ENCODE measurements at regions not wholly inside any gene's neighbourhood (a gene's known extent, or its start where the extent isn't known, plus 50 kb on each side); places are given as distances from the start of the nearest gene placed in this dataset.

- Mint-ChIP-seq H3K27me3 (ENCODE audit: unreplicated experiment) (no peaks in the 10 kb centered on the region), H3K27ac (ENCODE audit: unreplicated experiment) (no peak overlapping the region), H3K36me3 (ENCODE audit: unreplicated experiment) (no peaks in the 10 kb centered on the region), H3K9me3 (ENCODE audit: unreplicated experiment) (no peaks in the 10 kb centered on the region), H3K4me1 (ENCODE audit: low read depth, unreplicated experiment) (peaks cover 5% of the 10 kb centered on the region), H3K4me3 (ENCODE audit: unreplicated experiment) (no peak overlapping the region)
- DNase-seq = no peak
- TF ChIP-seq, protein P1, sequence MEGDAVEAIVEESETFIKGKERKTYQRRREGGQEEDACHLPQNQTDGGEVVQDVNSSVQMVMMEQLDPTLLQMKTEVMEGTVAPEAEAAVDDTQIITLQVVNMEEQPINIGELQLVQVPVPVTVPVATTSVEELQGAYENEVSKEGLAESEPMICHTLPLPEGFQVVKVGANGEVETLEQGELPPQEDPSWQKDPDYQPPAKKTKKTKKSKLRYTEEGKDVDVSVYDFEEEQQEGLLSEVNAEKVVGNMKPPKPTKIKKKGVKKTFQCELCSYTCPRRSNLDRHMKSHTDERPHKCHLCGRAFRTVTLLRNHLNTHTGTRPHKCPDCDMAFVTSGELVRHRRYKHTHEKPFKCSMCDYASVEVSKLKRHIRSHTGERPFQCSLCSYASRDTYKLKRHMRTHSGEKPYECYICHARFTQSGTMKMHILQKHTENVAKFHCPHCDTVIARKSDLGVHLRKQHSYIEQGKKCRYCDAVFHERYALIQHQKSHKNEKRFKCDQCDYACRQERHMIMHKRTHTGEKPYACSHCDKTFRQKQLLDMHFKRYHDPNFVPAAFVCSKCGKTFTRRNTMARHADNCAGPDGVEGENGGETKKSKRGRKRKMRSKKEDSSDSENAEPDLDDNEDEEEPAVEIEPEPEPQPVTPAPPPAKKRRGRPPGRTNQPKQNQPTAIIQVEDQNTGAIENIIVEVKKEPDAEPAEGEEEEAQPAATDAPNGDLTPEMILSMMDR (IDR thresholded peaks at IDR 0.05; ENCODE audit: partially characterized antibody, unreplicated experiment) = no peak
Measured at GRCh38 chr17:71184716-71185115, 936.1 kb upstream of the SOX9 start.

GRCh38 chr17:71187145-71187878, 933.5 kb upstream of the SOX9 start:
- TF ChIP-seq, protein P1 (IDR thresholded peaks at IDR 0.05; ENCODE audit: partially characterized antibody, unreplicated experiment) = no peak
- no peaks in the 10 kb centered on the region for H3K36me3 Mint-ChIP-seq (ENCODE audit: unreplicated experiment)
- H3K4me3 Mint-ChIP-seq (ENCODE audit: unreplicated experiment) = no peak overlapping the region
- no peaks in the 10 kb centered on the region for H3K9me3 Mint-ChIP-seq (ENCODE audit: unreplicated experiment)
- H3K27ac Mint-ChIP-seq (ENCODE audit: unreplicated experiment) = no peak overlapping the region
- peaks cover 5% of the 10 kb centered on the region for H3K4me1 Mint-ChIP-seq (ENCODE audit: low read depth, unreplicated experiment)
- H3K27me3 Mint-ChIP-seq (ENCODE audit: unreplicated experiment) = no peaks in the 10 kb centered on the region
- no peak for DNase-seq

GRCh38 chr17:71188811-71189492, 931.9 kb upstream of the SOX9 start:
- peaks cover 5% of the 10 kb centered on the region for H3K4me1 Mint-ChIP-seq (ENCODE audit: low read depth, unreplicated experiment)
- no peak overlapping the region for H3K27ac Mint-ChIP-seq (ENCODE audit: unreplicated experiment)

DNA sequence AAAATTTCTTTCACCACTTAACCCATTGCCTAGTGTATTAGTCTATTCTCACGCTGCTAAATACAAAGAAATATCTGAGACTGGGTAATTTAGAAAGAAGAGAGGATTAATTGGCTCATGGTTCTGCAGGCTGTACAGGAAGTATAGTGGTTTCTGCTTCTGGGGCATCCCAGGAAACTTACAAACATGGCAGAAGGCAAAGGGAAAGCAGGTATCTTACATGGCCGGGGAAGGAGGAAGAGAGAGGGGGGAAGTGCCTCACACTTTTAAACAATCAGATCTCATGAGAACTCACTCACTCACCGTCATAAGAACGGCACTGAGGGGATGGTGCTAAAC, 931.4 kb upstream of the SOX9 start:
- H3K4me1 Mint-ChIP-seq (ENCODE audit: low read depth, unreplicated experiment) = peaks cover 5% of the 10 kb centered on the region
- no peaks in the 10 kb centered on the region for H3K27me3 Mint-ChIP-seq (ENCODE audit: unreplicated experiment)
- H3K36me3 Mint-ChIP-seq (ENCODE audit: unreplicated experiment) = no peaks in the 10 kb centered on the region
- no peak for DNase-seq
- TF ChIP-seq, protein P1 (IDR thresholded peaks at IDR 0.05; ENCODE audit: partially characterized antibody, unreplicated experiment) = no peak
- H3K4me3 Mint-ChIP-seq (ENCODE audit: unreplicated experiment) = no peak overlapping the region
- H3K9me3 Mint-ChIP-seq (ENCODE audit: unreplicated experiment) = no peaks in the 10 kb centered on the region
- H3K27ac Mint-ChIP-seq (ENCODE audit: unreplicated experiment) = no peak overlapping the region

More at GRCh38 chr17:71188811-71189492, 931.9 kb upstream of the SOX9 start:
- no peaks in the 10 kb centered on the region for H3K9me3 Mint-ChIP-seq (ENCODE audit: unreplicated experiment)
- no peaks in the 10 kb centered on the region for H3K27me3 Mint-ChIP-seq (ENCODE audit: unreplicated experiment)
- H3K4me3 Mint-ChIP-seq (ENCODE audit: unreplicated experiment) = no peak overlapping the region
- TF ChIP-seq, protein P1 (IDR thresholded peaks at IDR 0.05; ENCODE audit: partially characterized antibody, unreplicated experiment) = no peak
- no peak for DNase-seq
- H3K36me3 Mint-ChIP-seq (ENCODE audit: unreplicated experiment) = no peaks in the 10 kb centered on the region

DNA sequence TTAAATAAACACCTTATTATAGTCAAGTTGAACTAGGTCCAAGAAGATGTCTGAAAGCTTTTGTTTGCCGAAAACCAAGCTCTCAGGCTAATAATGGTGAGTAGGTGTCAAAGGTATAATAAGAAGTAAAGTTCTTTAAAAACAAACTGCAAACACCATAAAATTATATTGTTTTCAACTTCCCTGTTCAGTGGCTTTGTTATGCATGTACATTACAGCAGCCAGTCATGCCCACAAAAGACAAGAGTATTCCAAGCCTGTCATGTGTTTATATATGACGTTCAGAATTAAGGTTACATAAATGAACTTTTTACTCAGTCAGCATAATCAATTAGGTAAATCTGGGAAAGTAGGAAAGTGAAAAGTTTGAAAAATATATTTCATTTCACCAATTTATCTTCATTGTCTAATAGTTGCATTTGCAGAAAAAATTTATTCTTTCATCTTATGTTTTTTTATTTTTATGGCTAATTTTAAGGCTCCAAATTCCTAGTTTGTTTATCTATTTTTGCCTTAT, 928.7 kb upstream of the SOX9 start:
- no peaks in the 10 kb centered on the region for H3K4me1 Mint-ChIP-seq (ENCODE audit: low read depth, unreplicated experiment)
- H3K4me3 Mint-ChIP-seq (ENCODE audit: unreplicated experiment) = no peak overlapping the region
- TF ChIP-seq, protein P1 (IDR thresholded peaks at IDR 0.05; ENCODE audit: partially characterized antibody, unreplicated experiment) = no peak
- H3K36me3 Mint-ChIP-seq (ENCODE audit: unreplicated experiment) = no peaks in the 10 kb centered on the region
- H3K9me3 Mint-ChIP-seq (ENCODE audit: unreplicated experiment) = peaks cover 2% of the 10 kb centered on the region
- no peaks in the 10 kb centered on the region for H3K27me3 Mint-ChIP-seq (ENCODE audit: unreplicated experiment)
- no peak overlapping the region for H3K27ac Mint-ChIP-seq (ENCODE audit: unreplicated experiment)
- no peak for DNase-seq

All from glutamatergic neuron (in vitro differentiated cells).